Natural killer cell treated with Interleukin-12 subunit alpha and Interleukin-12 subunit beta and Interleukin-15 and Interleukin-18, amount 100 ng/mL, for 72 hours (primary cell): ENCODE measurements at regions not wholly inside any gene's neighbourhood (a gene's known extent, or its start where the extent isn't known, plus 50 kb on each side); places are given as distances from the start of the nearest gene placed in this dataset.
A peak's percentile ranks its signal among the peaks of the same experiment; 100 is the strongest.
"Not testable (repeated sequence)": the region's sequence is repeated elsewhere in the genome, so short reads cannot be mapped to it uniquely, and the experiment has no call there.

Experiments
- ATAC-seq, 2 donors: fragments of 150-1000 bp; cut with Tn5 transposase in 1 of 2; sonication (Bioruptor Pico), chemical (Tn5 transposase) in 1 of 2; 2 replicates each; pipeline ENCODE4 v1.10.0; 2021
- DNase-seq: peaks from one replicate; pipeline ENCODE4 v3.0.0; 2022; ENCODE audit warnings: low spot score
- H3K27ac Mint-ChIP-seq, 2 donors: 1 replicate in 1 of 2; 2 replicates in 1 of 2; pipeline ENCODE4 v1.8.0; 2022; ENCODE audit warnings: mixed read lengths in 2 of 2, mild to moderate bottlenecking in 1 of 2, moderate library complexity in 1 of 2
- H3K27me3 Mint-ChIP-seq, 2 donors: 1 replicate in 1 of 2; 2 replicates in 1 of 2; pipeline ENCODE4 v1.8.0; 2022; ENCODE audit warnings: mixed read lengths in 2 of 2
- H3K36me3 Mint-ChIP-seq: one replicate; pipeline ENCODE4 v1.8.0; 2022; ENCODE audit warnings: mixed read lengths
- H3K4me1 Mint-ChIP-seq, 2 donors: 1 replicate in 1 of 2; 2 replicates in 1 of 2; pipeline ENCODE4 v1.8.0; 2022; ENCODE audit warnings: low read depth in 2 of 2, mixed read lengths in 2 of 2, mild to moderate bottlenecking in 1 of 2
- H3K4me3 Mint-ChIP-seq: one replicate; pipeline ENCODE4 v1.8.0; 2022; ENCODE audit warnings: mixed read lengths
- H3K9me3 Mint-ChIP-seq: 2 replicates; pipeline ENCODE4 v1.8.0; 2022; ENCODE audit warnings: mixed read lengths

GRCh38 chr7:65239324-65239706 is 134.3 kb upstream of the ZNF92 start:
- Mint-ChIP-seq H3K4me1 (peaks cover 20 to 21% of the 10 kb centered on the region in 2 donors), H3K27me3 (peaks cover 0 to 2% of the 10 kb centered on the region in 2 donors), H3K4me3 (no peak overlapping the region), H3K36me3 (no peaks in the 10 kb centered on the region), H3K27ac (no peak overlapping the region), H3K9me3 (no peaks in the 10 kb centered on the region)
- DNase-seq (no peak), ATAC-seq (no peak)

- H3K4me1 Mint-ChIP-seq = peaks cover 24 to 26% of the 10 kb centered on the region in 2 donors
- no peaks in the 10 kb centered on the region for H3K9me3 Mint-ChIP-seq
- peak overlapping the region; percentile 38 for H3K4me3 Mint-ChIP-seq
- DNase-seq (no peak), ATAC-seq (no peak)
- H3K36me3 Mint-ChIP-seq = no peaks in the 10 kb centered on the region
- H3K27me3 Mint-ChIP-seq = peaks cover 0 to under 1% of the 10 kb centered on the region in 2 donors
- H3K27ac Mint-ChIP-seq = no peak overlapping the region
Measured at GRCh38 chr7:65238785-65239184, 134.9 kb upstream of the ZNF92 start.

GRCh38 chr7:65235586-65235985 is 138.1 kb upstream of the ZNF92 start:
- no peaks in the 10 kb centered on the region for H3K9me3 Mint-ChIP-seq
- H3K36me3 Mint-ChIP-seq = no peaks in the 10 kb centered on the region
- DNase-seq (no peak), ATAC-seq (no peak)
- no peaks in the 10 kb centered on the region for H3K27me3 Mint-ChIP-seq
- H3K4me3 Mint-ChIP-seq = peak overlapping the region; percentile 32
- H3K27ac Mint-ChIP-seq = peak overlapping the region in 1 of 2 donors; percentile 5
- H3K4me1 Mint-ChIP-seq = peaks cover 36 to 38% of the 10 kb centered on the region in 2 donors

- Mint-ChIP-seq H3K27me3 (no peaks in the 10 kb centered on the region), H3K9me3 (no peaks in the 10 kb centered on the region), H3K36me3 (no peaks in the 10 kb centered on the region), H3K4me3 (peak overlapping the region; percentile 49), H3K4me1 (peaks cover 36 to 38% of the 10 kb centered on the region in 2 donors), H3K27ac (peak overlapping the region in 1 of 2 donors; percentile 60)
- no peak for DNase-seq
- ATAC-seq = peak; percentile 46 to 58
Measured at GRCh38 chr7:65233409-65234034, 140.1 kb upstream of the ZNF92 start.

- ATAC-seq (no peak), DNase-seq (no peak)
- H3K9me3 Mint-ChIP-seq = no peaks in the 10 kb centered on the region
- H3K27ac Mint-ChIP-seq = no peak overlapping the region
- peaks cover 25 to 26% of the 10 kb centered on the region in 2 donors for H3K4me1 Mint-ChIP-seq
- H3K36me3 Mint-ChIP-seq = no peaks in the 10 kb centered on the region
- no peak overlapping the region for H3K4me3 Mint-ChIP-seq
- no peaks in the 10 kb centered on the region for H3K27me3 Mint-ChIP-seq
Measured at GRCh38 chr7:65230231-65230630, 143.4 kb upstream of the ZNF92 start.

GRCh38 chr7:65225422-65226006 is 148.1 kb upstream of the ZNF92 start:
- ATAC-seq (no peak), DNase-seq (no peak)
- H3K9me3 Mint-ChIP-seq = no peaks in the 10 kb centered on the region
- no peaks in the 10 kb centered on the region for H3K4me1 Mint-ChIP-seq
- no peak overlapping the region for H3K4me3 Mint-ChIP-seq
- no peak overlapping the region for H3K27ac Mint-ChIP-seq
- no peaks in the 10 kb centered on the region for H3K36me3 Mint-ChIP-seq
- H3K27me3 Mint-ChIP-seq = no peaks in the 10 kb centered on the region

GRCh38 chr7:65222655-65223054 is 151.0 kb upstream of the ZNF92 start:
- H3K9me3 Mint-ChIP-seq = no peaks in the 10 kb centered on the region
- H3K27ac Mint-ChIP-seq = no peak overlapping the region
- no peak for DNase-seq
- no peak for ATAC-seq
- no peaks in the 10 kb centered on the region for H3K4me1 Mint-ChIP-seq
- H3K4me3 Mint-ChIP-seq = no peak overlapping the region
- H3K27me3 Mint-ChIP-seq = no peaks in the 10 kb centered on the region
- no peaks in the 10 kb centered on the region for H3K36me3 Mint-ChIP-seq

GRCh38 chr7:65221683-65222082 is 152.0 kb upstream of the ZNF92 start:
- no peak for ATAC-seq
- no peak overlapping the region for H3K27ac Mint-ChIP-seq
- no peaks in the 10 kb centered on the region for H3K27me3 Mint-ChIP-seq
- DNase-seq = no peak
- peaks cover under 1 to 1% of the 10 kb centered on the region in 2 donors for H3K4me1 Mint-ChIP-seq
- H3K36me3 Mint-ChIP-seq = no peaks in the 10 kb centered on the region
- H3K9me3 Mint-ChIP-seq = no peaks in the 10 kb centered on the region
- no peak overlapping the region for H3K4me3 Mint-ChIP-seq

GRCh38 chr7:65219623-65220022 is 154.0 kb upstream of the ZNF92 start:
- no peak for DNase-seq
- H3K36me3 Mint-ChIP-seq = no peaks in the 10 kb centered on the region
- no peak overlapping the region for H3K4me3 Mint-ChIP-seq
- no peak overlapping the region for H3K27ac Mint-ChIP-seq
- H3K27me3 Mint-ChIP-seq = peaks cover 0 to 3% of the 10 kb centered on the region in 2 donors
- no peaks in the 10 kb centered on the region for H3K9me3 Mint-ChIP-seq
- H3K4me1 Mint-ChIP-seq = peaks cover 3 to 6% of the 10 kb centered on the region in 2 donors
- no peak for ATAC-seq

- H3K4me3 Mint-ChIP-seq = no peak overlapping the region
- DNase-seq (no peak), ATAC-seq (no peak)
- H3K36me3 Mint-ChIP-seq = no peaks in the 10 kb centered on the region
- H3K4me1 Mint-ChIP-seq = peaks cover 3 to 6% of the 10 kb centered on the region in 2 donors
- peaks cover 0 to 3% of the 10 kb centered on the region in 2 donors for H3K27me3 Mint-ChIP-seq
- no peaks in the 10 kb centered on the region for H3K9me3 Mint-ChIP-seq
- H3K27ac Mint-ChIP-seq = no peak overlapping the region
Measured at GRCh38 chr7:65216469-65216868, 157.2 kb upstream of the ZNF92 start.

GRCh38 chr7:65213260-65213659 is 160.4 kb upstream of the ZNF92 start:
- not testable (repeated sequence) for H3K4me1 Mint-ChIP-seq, H3K9me3 Mint-ChIP-seq, H3K27ac Mint-ChIP-seq, H3K36me3 Mint-ChIP-seq, H3K4me3 Mint-ChIP-seq, ATAC-seq, DNase-seq, H3K27me3 Mint-ChIP-seq

GRCh38 chr7:65199221-65199620 is 174.4 kb upstream of the ZNF92 start:
- H3K9me3 Mint-ChIP-seq, H3K4me1 Mint-ChIP-seq, H3K36me3 Mint-ChIP-seq, ATAC-seq, H3K27ac Mint-ChIP-seq, H3K27me3 Mint-ChIP-seq, H3K4me3 Mint-ChIP-seq, DNase-seq: not testable (repeated sequence)

- DNase-seq, H3K27ac Mint-ChIP-seq, ATAC-seq, H3K9me3 Mint-ChIP-seq, H3K27me3 Mint-ChIP-seq, H3K36me3 Mint-ChIP-seq, H3K4me3 Mint-ChIP-seq, H3K4me1 Mint-ChIP-seq: not testable (repeated sequence)
Measured at GRCh38 chr7:65193334-65194058, 180.2 kb upstream of the ZNF92 start.

- not testable (repeated sequence) for H3K27me3 Mint-ChIP-seq, H3K9me3 Mint-ChIP-seq, H3K27ac Mint-ChIP-seq, H3K4me1 Mint-ChIP-seq, H3K36me3 Mint-ChIP-seq, DNase-seq, ATAC-seq, H3K4me3 Mint-ChIP-seq
Measured at GRCh38 chr7:65177041-65177440, 170.6 kb upstream of the ERV3-1 start.
